NCI-H1694 (cell line): ENCODE measurements at regions not wholly inside any gene's neighbourhood (a gene's known extent, or its start where the extent isn't known, plus 50 kb on each side); places are given as distances from the start of the nearest gene placed in this dataset.

Experiments used
- DNase-seq: peaks from one replicate; lab custom pipeline; 2025; lab: John Stamatoyannopoulos, UW

DNA sequence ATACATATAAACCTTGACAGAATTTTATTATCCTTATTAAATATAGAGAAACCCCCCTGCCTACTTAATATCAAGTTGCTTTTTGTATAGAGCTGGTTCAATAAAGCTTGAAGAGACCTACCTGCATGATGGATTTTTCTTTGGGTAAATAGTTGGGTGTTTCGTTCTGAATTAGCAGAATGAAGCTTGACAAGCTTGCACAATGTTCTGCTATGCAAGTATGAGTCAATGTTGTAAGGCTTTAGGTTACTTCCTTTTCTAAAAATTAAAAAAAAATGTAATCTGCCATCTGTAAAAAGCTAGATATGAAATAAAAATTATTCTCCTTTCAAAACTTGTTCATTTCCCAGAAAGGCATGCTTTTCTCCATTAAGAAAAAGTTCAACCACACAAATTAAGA lies 1662.6 kb upstream of the SEL1L start:
- DNase-seq, result no peak

DNA sequence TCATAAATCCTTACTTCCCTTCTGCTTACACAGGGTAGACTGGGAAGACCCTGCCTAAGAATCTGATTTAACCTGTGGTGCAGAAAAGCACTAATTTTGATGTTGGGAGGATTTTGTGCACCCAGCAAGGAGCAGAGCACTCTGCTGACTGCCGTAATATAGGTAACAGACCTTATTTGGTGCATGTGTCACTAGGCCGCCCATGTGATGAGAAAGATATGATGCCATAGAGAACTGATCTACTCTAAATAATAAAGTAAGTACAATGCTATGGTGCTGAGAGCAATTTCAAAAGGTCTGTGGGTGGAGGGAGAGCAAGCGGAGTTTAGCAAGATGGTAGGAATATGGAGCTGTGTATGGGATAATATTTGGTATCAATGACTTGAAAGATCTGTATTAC lies 1663.6 kb upstream of the SEL1L start:
- no peak for DNase-seq

DNA sequence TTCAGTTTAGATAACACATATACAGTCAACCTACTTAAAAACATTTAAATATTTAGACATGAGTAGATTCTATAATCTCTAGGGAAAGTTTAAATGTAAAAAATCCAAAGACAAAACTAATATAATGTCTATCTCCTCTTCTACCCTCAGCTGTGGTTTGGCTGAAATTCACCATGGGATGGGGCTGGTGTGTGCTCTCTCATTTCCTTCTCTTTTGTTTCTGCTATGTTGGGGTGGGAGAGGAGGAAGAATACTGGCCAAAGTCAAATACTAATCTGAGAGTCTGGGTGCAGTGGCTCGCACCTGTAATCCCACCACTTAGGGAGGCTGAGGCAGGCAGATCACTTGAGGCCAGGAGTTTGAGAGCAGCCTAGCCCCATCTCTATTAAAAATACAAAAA lies 1673.9 kb upstream of the SEL1L start:
- no peak for DNase-seq

DNA sequence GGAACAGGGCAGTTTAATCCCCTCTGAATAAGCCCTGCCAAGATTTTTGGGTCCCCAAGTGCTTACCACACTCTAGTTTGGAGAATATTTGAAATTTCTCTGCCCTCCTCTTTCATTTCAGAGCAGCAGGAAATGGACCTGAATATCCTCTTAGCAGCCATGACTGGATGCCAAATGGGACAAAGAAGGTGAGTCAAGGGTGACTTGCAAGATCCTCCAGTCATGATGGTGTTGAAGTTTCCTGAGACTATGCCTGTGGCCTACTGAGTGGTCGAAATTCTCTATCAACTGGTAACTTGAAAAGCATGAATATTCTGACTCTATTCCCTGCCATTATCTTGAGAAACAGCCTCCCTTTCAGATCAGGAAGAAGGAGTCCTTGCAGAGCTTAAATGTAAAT lies 1674.7 kb upstream of the SEL1L start:
- DNase-seq, result no peak

DNA sequence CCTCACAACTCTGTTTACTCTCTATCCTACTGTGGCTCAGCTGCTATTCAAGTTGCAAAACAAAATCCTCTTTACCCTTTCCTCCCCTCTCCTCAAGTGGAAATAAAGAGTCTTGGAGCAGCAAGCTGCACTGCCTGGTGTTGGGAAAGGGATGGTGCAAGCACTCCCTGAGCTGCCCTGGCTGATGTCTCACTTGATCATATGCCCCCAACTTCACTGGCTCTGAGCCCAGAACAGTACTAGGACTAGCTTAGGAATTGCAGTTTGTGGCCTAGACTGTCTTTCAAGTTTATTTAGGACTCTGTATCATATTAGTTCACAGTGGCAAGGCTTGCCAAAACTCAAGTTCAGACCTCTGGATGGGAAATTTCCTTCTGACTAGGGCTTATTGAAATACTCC lies 1683.8 kb upstream of the SEL1L start:
- no peak for DNase-seq

DNA sequence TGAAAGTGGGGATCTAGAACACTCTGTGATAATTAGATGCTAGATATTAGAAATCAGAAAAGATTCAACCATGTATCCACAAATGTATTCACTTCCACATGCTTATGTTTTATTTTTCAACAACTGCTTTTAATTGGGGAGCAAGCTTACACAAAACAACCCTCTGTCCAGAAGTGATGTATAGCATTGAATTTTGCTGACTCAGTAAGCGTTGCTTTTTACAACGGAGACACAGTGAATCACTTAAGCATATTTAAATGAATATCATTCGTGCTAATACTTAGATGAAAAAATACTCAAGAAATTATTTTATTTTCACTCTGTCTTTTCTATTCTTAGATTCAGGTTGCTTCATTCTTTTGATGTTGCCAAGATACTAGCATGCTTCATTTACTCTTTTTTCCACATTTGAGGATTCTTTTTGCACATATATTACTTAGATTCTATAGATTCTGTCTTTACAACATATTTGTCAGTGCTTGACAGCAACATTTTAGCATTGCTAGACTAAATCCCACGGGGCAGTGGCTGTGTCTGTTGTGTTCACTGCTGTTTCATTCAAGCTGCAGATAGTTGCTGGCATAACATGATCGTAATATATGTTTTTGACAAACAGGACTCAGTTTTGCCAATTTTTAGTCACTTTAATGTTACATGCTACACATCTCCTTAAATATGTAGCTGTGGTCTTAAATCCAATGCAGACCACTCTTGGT lies 1714.4 kb upstream of the SEL1L start:
- no peak for DNase-seq

DNA sequence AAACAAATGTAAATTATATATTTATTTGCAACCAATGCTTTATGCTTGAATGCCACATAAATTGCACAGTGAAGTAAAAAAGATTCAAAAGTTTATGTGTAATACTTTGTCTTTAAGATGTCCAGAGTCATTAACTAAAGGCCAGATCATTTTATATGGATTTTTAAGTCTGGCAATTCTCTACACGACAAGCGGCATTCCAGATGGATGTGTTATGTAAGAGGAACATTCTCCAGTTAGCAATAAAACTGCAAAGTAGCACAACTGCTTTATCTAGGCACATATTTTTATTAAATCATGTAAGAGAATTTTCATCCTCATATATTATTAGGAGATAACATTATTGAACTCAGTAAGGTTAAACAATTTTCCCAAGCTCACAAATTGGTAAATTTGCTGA lies 1717.7 kb upstream of the SEL1L start:
- no peak for DNase-seq

DNA sequence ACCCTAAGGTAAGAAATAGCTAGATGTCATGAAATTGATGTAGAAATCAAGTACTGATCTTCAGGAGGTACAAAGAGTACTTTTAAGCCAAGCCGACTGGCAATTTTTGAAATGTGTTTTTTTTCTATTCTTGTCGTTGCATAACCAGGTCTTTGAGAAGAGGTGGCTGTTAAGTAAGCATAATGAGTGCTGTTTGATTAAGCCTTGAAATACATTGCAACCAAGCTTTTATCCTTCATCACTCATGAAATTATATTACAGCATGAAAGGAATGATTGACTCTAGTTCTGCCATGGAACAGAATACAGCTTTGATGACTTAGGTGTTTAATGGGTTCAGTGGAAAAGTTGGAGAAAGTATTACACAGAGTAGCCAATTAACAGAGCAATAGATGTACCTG lies 1720.2 kb upstream of the SEL1L start:
- no peak for DNase-seq

DNA sequence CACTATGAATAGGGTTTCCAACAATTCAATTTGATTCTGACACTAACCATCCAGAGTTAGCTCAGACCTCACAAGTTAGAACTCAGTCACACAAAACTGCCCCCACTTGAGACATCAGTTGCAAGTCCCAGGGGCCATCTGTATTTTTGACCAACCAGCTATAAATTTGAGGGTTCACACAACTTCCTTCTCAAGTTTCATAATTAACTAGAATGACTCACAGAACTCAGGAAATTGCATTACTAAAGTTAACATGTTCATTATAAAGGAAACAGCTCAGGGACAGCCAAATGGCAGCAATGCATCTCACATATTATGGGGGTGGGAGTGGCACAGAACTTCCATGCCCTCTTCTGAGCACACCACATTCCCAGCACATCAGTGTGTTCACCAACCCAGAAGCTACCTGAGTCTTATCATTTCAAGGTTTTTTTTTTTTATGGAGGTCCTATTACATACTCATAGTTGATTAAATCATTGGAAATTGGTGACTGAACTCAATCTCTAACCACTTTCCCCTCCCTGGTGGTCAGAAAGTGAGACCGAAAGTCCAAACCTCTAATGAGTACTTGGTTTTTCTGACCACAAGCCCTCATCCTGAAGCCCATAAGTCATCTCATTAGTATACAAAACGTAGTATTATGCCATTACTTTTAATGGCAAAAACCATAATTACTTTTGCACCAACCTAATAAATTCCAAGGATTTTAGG lies 1721.5 kb upstream of the SEL1L start:
- no peak for DNase-seq

DNA sequence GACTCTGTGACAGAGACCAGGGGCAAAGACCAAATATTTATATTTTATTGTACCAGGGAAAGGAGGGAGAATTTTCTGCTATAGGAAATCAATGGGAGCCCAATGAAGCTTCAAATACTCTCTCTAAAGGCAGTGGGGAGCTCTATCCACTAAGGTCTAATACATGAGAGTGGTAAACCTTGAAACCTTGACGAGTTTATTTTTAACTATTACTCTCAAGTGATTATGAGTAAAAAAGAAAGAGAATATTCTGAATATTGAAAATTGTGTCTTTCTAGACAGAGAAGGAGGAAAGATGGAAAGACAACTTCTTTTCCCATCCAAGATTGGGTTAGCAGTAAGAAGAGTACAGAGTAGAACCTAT lies 1722.1 kb upstream of the SEL1L start:
- DNase-seq, result no peak

DNA sequence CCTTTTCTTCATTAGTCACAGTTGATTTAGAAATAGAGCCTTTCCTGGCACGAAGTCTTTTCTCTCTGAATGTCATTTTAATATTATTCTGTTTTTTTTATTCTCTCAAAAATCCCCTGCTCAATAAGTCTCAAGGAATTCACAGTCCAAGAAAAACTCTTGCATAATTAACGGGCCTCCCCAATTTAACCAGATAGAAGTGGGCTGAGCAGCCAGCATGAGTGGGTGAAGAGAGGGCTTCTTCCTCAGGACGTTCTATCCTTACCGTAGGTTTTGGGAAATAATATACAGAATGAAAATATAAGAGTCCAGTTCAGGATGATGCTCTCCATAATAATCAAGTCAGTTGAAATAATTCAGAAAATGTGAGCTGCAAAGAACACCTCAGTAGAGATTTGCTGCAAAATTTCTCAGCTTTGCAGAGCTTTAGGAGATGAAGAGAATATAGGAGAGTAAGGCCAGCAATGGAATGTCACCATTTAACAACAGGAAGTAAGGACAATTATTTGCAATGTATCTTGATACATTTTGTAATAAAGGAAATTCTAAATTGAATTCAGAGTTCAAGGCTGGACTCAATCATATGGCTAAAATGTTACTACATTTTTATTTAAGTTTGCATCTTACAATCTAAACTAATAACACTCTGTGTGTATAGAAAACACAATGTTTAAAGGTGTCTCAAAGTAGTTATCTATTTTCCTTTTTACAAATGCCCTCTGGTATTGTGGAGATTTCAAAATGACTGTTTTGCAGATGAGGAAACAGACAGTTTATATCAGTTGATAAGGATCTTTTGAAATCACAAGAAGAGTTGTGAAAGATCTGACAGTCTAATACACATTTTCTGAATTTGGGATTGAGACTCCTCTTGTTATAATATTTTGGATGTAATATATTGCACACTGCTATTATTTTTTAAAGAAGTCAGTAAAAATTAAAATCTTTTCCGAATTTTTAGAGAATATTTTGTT lies 1724.1 kb upstream of the SEL1L start:
- no peak for DNase-seq

DNA sequence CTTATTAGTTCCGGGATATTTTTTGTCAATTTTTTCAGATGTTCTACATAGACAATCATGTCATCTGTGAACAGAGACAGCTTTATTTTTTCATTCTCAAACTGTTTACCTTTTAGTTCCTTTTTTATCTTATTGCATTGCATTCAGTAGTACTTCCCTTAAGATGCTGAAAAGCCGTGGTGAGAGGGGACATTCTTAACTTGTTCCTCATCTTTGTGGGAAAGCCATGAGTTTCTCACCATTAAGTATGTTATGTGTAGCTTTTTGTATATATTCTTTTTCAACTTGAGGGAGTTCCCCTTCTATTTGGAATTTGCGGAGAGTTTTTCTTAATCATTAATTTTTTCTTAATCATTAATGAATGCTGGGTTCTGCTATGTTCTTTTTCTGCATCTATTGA lies 1727.1 kb upstream of the SEL1L start:
- no peak for DNase-seq

DNA sequence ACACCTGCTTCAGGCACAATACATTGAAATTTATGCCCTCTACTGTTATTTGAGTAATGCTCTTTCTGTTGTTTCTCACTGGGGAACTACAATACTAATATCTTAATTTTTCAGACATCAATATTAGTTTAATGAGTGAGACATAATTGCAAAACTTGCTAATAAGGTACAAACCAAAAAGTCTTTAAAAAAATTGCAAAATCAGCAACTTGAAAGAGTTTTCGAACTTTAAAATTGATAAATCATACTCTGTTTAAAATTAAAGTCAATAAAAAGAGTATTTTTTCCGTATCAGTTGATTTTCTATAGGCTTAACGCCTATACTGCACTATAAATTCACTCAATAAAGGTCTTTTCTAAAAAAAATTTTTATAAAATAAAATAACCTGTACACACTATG lies 1735.9 kb upstream of the SEL1L start:
- no peak for DNase-seq

DNA sequence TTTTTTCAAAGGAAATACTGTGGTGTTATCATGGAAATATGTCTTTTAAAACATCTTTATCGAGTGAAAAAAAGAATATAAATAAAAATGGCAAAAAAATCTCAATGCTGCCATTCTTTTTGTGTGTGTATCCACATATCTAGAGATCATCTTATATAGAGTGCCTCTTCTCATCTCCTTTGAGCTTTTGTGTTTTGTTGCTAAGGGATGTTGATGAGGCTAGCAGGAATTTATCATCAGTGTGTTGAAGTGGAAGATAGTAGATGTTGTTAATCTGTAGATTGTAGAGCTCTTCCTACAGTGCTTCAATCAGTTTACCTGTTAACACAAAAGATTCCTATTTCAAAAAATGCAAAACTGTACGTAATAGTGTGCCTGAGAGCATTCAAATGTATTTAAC lies 1738.0 kb upstream of the SEL1L start:
- no peak for DNase-seq

DNA sequence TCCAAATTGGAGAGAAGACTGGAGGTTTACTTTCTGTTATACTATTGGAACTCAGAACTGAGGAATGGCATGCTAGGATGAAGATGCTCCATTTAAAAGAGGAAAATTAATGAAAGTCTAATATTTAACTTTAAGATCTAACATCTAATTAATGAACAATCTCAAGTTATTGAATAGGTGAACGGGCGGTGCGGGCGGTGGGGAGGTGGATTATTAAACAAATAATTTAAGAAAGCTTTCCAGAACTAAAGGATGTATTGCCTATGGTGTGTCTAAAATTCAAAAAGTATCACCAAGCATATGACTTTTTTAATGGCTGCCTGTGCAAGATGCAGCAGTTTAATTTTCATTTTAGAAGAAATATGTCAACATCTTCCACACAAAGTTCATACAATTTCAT lies 1747.1 kb upstream of the SEL1L start:
- no peak for DNase-seq

DNA sequence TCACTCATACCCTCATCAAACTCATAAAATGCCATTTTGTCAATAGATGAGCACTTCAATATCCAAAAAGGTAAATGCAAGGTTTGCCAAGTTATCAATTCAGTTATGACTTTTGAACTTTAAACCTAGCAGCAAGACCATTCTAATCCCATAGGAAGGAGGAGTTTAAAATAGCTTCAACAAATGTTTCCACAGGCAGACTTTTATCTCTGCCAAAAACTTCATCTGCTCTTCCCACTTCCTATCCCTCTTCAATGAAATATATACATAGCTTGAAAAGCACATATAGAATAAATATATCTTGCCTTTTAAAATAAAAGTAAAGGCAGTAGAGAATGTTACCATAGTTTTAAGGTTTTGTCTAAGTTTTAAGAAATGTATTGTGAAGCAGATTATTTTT lies 1749.1 kb upstream of the SEL1L start:
- DNase-seq, result no peak

DNA sequence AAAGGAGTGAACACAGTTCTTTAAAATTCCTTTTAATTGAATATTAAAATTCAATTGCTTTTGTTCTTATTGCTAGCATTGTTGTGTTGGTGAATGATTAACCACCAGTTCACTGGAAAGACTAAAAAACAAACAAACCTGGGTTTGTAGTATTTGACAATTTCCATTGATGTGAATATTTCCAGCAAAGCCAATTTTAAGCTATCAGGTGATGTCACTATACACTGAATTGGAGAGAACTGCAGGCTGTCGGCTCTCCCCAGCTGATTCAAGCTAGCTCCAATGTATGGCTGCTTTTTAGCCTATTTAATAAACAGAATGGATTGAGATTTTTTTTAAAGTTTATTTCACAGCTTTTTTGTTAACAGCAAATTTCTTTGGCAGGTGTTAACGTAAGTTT lies 1753.6 kb upstream of the SEL1L start:
- no peak for DNase-seq

DNA sequence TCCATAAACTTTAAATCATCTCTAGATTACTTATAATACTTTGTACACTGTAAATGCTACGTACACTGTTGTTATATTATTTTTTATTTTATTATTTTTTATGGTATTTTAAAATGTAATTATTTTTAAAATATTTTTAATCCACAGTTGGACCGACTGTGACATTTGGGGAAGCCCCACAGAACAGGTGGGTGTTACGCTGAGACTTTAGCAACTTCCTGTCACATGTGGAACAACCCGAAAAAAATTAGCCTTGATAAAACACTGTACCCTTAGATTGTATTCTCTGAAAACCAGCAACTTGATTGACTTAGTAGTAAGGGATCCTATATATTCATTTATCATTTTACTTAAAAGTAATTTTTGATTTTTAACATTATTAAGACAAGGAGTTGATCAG lies 1755.7 kb upstream of the SEL1L start:
- no peak for DNase-seq

DNA sequence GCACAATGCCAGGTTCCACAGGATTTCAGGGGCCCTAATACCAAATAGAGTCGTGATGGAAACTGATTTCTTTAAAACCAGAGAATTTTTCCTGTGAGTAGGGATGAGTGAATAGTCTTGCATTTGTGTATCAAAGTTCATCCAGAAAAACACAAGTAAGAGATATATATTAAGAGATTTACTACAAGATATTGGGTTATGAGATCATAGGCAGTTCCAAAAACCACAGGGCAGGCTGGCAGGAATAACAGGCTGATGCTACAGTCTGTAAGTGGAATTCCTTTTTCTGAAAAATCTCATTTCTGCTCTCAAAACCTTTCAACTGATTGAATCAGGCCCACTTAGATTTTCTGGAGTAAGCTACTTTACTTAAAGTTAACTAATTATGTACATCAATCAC lies 1756.2 kb upstream of the SEL1L start:
- no peak for DNase-seq

DNA sequence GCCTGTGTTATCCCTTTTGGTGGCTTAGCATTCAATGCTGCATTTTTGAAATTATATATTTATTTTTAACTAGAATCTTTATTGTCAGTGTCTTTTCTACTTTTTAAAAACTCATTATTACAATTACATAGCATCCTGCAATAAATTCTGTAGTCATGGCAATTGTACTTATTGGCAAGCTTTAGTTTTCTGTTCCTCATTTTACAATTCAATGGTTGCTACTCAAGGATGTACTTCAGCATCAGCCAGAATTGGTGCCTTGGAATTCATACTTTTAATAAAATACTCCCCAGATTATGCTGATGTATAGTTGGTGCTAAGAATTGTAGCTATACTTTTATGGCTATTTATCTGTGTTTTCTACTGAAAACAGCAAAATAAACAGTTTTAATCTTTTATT lies 1756.8 kb upstream of the SEL1L start:
- DNase-seq, result no peak

DNA sequence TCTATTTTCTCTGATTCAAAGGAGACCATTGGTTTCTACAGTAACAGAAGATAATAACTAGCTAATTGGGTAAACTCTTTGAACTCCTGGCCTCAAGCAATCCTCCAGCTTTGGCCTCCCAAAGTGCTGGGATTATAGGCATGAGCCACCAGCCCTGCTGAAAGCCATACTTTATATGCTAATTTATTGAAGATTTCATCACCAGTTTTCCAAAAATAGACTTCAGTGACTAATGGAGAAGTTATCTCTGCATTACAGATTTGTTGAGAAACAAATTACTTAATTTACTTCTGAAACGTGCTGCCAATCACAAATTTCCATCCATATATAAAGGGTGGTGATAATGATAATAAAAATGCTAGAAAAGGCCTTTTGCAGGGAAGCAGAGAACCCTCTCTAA lies 1758.1 kb upstream of the SEL1L start:
- DNase-seq, result no peak

DNA sequence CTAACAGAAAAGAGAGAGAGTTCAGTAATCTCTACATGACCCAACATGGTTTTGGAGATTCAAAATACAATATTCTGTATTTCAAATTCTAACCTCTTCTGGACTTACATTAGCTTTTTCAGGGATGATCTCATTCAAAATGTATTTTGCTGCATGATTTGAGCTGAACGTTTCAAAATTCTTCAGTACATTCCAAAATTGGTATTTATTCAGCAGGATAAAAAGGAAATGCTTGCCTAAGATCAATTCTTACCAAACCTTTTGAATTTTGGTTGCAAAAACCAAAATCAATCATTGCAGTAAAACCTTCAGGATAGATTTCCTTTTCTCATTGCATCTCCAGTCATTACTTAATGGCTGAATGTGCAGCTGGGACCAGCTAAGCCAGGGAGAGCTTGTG lies 1761.3 kb upstream of the SEL1L start:
- no peak for DNase-seq

DNA sequence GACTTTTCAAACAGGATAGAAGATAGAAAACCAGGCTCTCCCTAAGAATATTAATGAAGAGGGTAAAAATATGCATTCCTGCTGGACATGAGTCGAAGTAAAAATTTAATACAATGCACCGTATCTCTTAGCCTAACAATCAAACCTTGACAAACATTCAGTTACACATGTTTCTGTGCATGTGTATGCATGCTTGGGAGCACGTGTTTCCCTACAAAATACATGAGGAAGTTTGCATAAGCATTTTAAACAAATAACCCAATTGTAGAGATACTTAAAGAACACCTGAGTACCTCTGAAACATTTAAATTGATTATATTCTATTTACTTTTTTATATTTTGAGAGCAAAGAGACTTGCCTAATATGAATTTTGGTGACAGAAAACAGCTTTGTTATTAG lies 1763.7 kb upstream of the SEL1L start:
- DNase-seq, result no peak
